Stimulated activated CD8-positive, alpha-beta memory T cell treated with anti-CD3 and anti-CD28 coated beads, Interleukin-4, amount 100 ng/mL, for 24 hours (primary cell): ENCODE measurements at regions not wholly inside any gene's neighbourhood (a gene's known extent, or its start where the extent isn't known, plus 50 kb on each side); places are given as distances from the start of the nearest gene placed in this dataset.

Source experiments
- DNase-seq: peaks from one replicate; pipeline ENCODE4 v3.0.0-alpha.2; 2020; ENCODE audit warnings: low read depth

GRCh38 chr9:16099732-16100536 lies 547.1 kb downstream of the CCDC171 start:
- no peak for DNase-seq

GRCh38 chr9:16100537-16101091 lies 547.8 kb downstream of the CCDC171 start:
- no peak for DNase-seq

- no peak for DNase-seq
Measured at GRCh38 chr9:16102154-16102553, 549.3 kb downstream of the CCDC171 start.

GRCh38 chr9:16103620-16104397 lies 551.0 kb downstream of the CCDC171 start:
- no peak for DNase-seq

- DNase-seq, result no peak
Measured at GRCh38 chr9:16105168-16106020, 552.6 kb downstream of the CCDC171 start.

- DNase-seq, result no peak
Measured at GRCh38 chr9:16106021-16106571, 553.3 kb downstream of the CCDC171 start.

- DNase-seq, result no peak
Measured at GRCh38 chr9:16112116-16112515, 559.3 kb downstream of the CCDC171 start.

GRCh38 chr9:16115994-16116393 lies 563.2 kb downstream of the CCDC171 start:
- DNase-seq, result no peak

GRCh38 chr9:16118043-16118442 lies 565.2 kb downstream of the CCDC171 start:
- DNase-seq, result no peak

- DNase-seq, result no peak
Measured at GRCh38 chr9:16119261-16120230, 566.7 kb downstream of the CCDC171 start.

GRCh38 chr9:16120231-16120641 lies 567.4 kb downstream of the CCDC171 start:
- no peak for DNase-seq

GRCh38 chr9:16120727-16121126 lies 567.9 kb downstream of the CCDC171 start:
- no peak for DNase-seq

GRCh38 chr9:16121168-16121567 lies 568.3 kb downstream of the CCDC171 start:
- no peak for DNase-seq

GRCh38 chr9:16121601-16122286 lies 568.9 kb downstream of the CCDC171 start:
- DNase-seq, result no peak

- no peak for DNase-seq
Measured at GRCh38 chr9:16125629-16126028, 572.8 kb downstream of the CCDC171 start.

GRCh38 chr9:16126042-16126441 lies 573.2 kb downstream of the CCDC171 start:
- no peak for DNase-seq

GRCh38 chr9:16128003-16128402 lies 575.2 kb downstream of the CCDC171 start:
- no peak for DNase-seq

- no peak for DNase-seq
Measured at GRCh38 chr9:16131264-16131663, 578.4 kb downstream of the CCDC171 start.

GRCh38 chr9:16132513-16132912 lies 579.7 kb downstream of the CCDC171 start:
- no peak for DNase-seq

GRCh38 chr9:16133032-16133431 lies 580.2 kb downstream of the CCDC171 start:
- no peak for DNase-seq
